H9 (cell line): ENCODE measurements at regions not wholly inside any gene's neighbourhood (a gene's known extent, or its start where the extent isn't known, plus 50 kb on each side); places are given as distances from the start of the nearest gene placed in this dataset.
A peak's percentile ranks its signal among the peaks of the same experiment; 100 is the strongest.

Experiments used
- DNase-seq: peaks from one replicate; pipeline ENCODE4 v3.0.0-alpha.2; 2017
- H2AFZ ChIP-seq: one replicate; pipeline ENCODE4 v1.6.1; 2013; ENCODE audit warnings: mild to moderate bottlenecking, low read length, control low read depth, moderate library complexity
- H2AK5ac ChIP-seq: 2 replicates; pipeline ENCODE4 v1.6.1; 2013; ENCODE audit warnings: low read length, control low read depth, mixed read lengths; ENCODE audit not compliant: insufficient read length
- H2BK120ac ChIP-seq: one replicate; pipeline ENCODE4 v1.6.1; 2013; ENCODE audit warnings: low read depth, mild to moderate bottlenecking, low read length, control low read depth, inconsistent platforms; ENCODE audit not compliant: poor library complexity, severe bottlenecking
- H2BK12ac ChIP-seq: 2 replicates; pipeline ENCODE4 v1.6.1; 2013; ENCODE audit warnings: low read length, control low read depth, mixed read lengths, low read depth; ENCODE audit not compliant: insufficient read length
- H2BK15ac ChIP-seq: 2 replicates; pipeline ENCODE4 v1.6.1; 2013; ENCODE audit warnings: low read depth, low read length, control low read depth
- H2BK20ac ChIP-seq: one replicate; pipeline ENCODE4 v1.6.1; 2013; ENCODE audit warnings: low read depth, mild to moderate bottlenecking, low read length, control low read depth, inconsistent platforms; ENCODE audit not compliant: poor library complexity, severe bottlenecking
- H2BK5ac ChIP-seq: 2 replicates; pipeline ENCODE4 v1.6.1; 2013; ENCODE audit warnings: low read length, control low read depth, mixed read lengths; ENCODE audit not compliant: insufficient read length
- H3K14ac ChIP-seq: 2 replicates; pipeline ENCODE4 v1.6.1; 2013; ENCODE audit warnings: low read length, control low read depth; ENCODE audit not compliant: insufficient read depth
- H3K18ac ChIP-seq: 2 replicates; pipeline ENCODE4 v1.6.1; 2013; ENCODE audit warnings: low read depth, mild to moderate bottlenecking, mixed read lengths, low read length, control low read depth; ENCODE audit not compliant: insufficient read length
- H3K23ac ChIP-seq: 2 replicates; pipeline ENCODE4 v1.6.1; 2013; ENCODE audit warnings: low read length, control low read depth, mixed read lengths, low read depth; ENCODE audit not compliant: insufficient read length
- H3K23me2 ChIP-seq: 2 replicates; pipeline ENCODE4 v1.6.1; 2013; ENCODE audit warnings: low read depth, mild to moderate bottlenecking, mixed read lengths, low read length, control low read depth; ENCODE audit not compliant: insufficient read length, poor library complexity, severe bottlenecking
- H3K27ac ChIP-seq: 2 replicates; pipeline ENCODE4 v1.5.1; 2013; ENCODE audit warnings: low read length, control low read depth, mixed read lengths, low read depth; ENCODE audit not compliant: insufficient read length
- H3K27me3 ChIP-seq: 2 replicates; pipeline ENCODE4 v1.6.1; 2013; ENCODE audit warnings: low read length, control low read depth, inconsistent platforms; ENCODE audit not compliant: insufficient read depth
- H3K4ac ChIP-seq: 2 replicates; pipeline ENCODE4 v1.6.1; 2013; ENCODE audit warnings: low read depth, mild to moderate bottlenecking, control low read depth, inconsistent platforms, low read length, moderate library complexity
- H3K4me1 ChIP-seq: 2 replicates; pipeline ENCODE4 v1.6.1; 2013; ENCODE audit warnings: low read length, control low read depth, inconsistent platforms; ENCODE audit not compliant: insufficient read depth
- H3K4me2 ChIP-seq: 2 replicates; pipeline ENCODE4 v1.6.1; 2013; ENCODE audit warnings: low read length, control low read depth, mixed read lengths; ENCODE audit not compliant: insufficient read length, insufficient read depth
- H3K56ac ChIP-seq: 2 replicates; pipeline ENCODE4 v1.6.1; 2013; ENCODE audit warnings: low read depth, mild to moderate bottlenecking, mixed read lengths, low read length, control low read depth; ENCODE audit not compliant: insufficient read length
- H3K79me1 ChIP-seq: 2 replicates; pipeline ENCODE4 v1.6.1; 2013; ENCODE audit warnings: low read depth, mild to moderate bottlenecking, moderate library complexity, low read length, control low read depth, inconsistent platforms; ENCODE audit not compliant: insufficient read depth, poor library complexity, severe bottlenecking
- H3K79me2 ChIP-seq: 2 replicates; pipeline ENCODE4 v1.6.1; 2013; ENCODE audit warnings: low read length, control low read depth, inconsistent platforms; ENCODE audit not compliant: insufficient read depth
- H3K9ac ChIP-seq: 2 replicates; pipeline ENCODE4 v1.6.1; 2013; ENCODE audit warnings: low read length, control low read depth, mixed read lengths; ENCODE audit not compliant: insufficient read length; ENCODE audit errors: extremely low read depth
- H3K9me3 ChIP-seq: one replicate; pipeline ENCODE4 v1.6.1; 2013; ENCODE audit warnings: low read depth, low read length, inconsistent platforms; ENCODE audit not compliant: control insufficient read depth
- H3T11ph ChIP-seq: one replicate; pipeline ENCODE4 v1.6.1; 2013; ENCODE audit warnings: mild to moderate bottlenecking, low read length, control low read depth, inconsistent platforms
- H4K20me1 ChIP-seq: one replicate; pipeline ENCODE4 v1.6.1; 2013; ENCODE audit not compliant: control insufficient read depth, insufficient read length, insufficient read depth
- H4K5ac ChIP-seq: 2 replicates; pipeline ENCODE4 v1.6.1; 2013; ENCODE audit warnings: low read depth, mild to moderate bottlenecking, mixed read lengths, low read length, control low read depth; ENCODE audit not compliant: insufficient read length
- H4K8ac ChIP-seq: replicated peaks from 2 replicates; pipeline ENCODE4 v1.6.1; 2013; ENCODE audit warnings: low read length, control low read depth, mixed read lengths, low read depth; ENCODE audit not compliant: insufficient read length
- H4K91ac ChIP-seq: 2 replicates; pipeline ENCODE4 v1.6.1; 2013; ENCODE audit warnings: low read depth, mild to moderate bottlenecking, moderate library complexity, mixed read lengths, low read length, control low read depth; ENCODE audit not compliant: insufficient read length
- H3K27ac Mint-ChIP-seq, 3 experiments: 2 replicates in 2 of 3; 3 replicates in 1 of 3; pipeline ENCODE4 v1.8.0; 2020 to 2021; ENCODE audit warnings: mixed read lengths in 3 of 3, mild to moderate bottlenecking in 1 of 3, moderate library complexity in 1 of 3
- H3K27me3 Mint-ChIP-seq: 2 replicates; pipeline ENCODE4 v1.8.0; 2021; ENCODE audit warnings: low read depth, mild to moderate bottlenecking, moderate library complexity, mixed read lengths
- H3K36me3 Mint-ChIP-seq, 3 experiments: 2 replicates in 2 of 3; 3 replicates in 1 of 3; pipeline ENCODE4 v1.8.0; 2020 to 2021; ENCODE audit warnings: low read depth in 3 of 3, mixed read lengths in 3 of 3; ENCODE audit not compliant: insufficient read depth in 1 of 3
- H3K4me1 Mint-ChIP-seq, 2 experiments: 2 replicates each; pipeline ENCODE4 v1.8.0; 2020; ENCODE audit warnings: mixed read lengths in 2 of 2
- H3K4me3 Mint-ChIP-seq, 2 experiments: 2 replicates in 1 of 2; 3 replicates in 1 of 2; pipeline ENCODE4 v1.8.0; 2020 to 2021; ENCODE audit warnings: mild to moderate bottlenecking in 2 of 2, mixed read lengths in 2 of 2, moderate library complexity in 1 of 2
- H3K9me3 Mint-ChIP-seq, 2 experiments: 2 replicates in 1 of 2; 3 replicates in 1 of 2; pipeline ENCODE4 v1.8.0; 2020; ENCODE audit warnings: mild to moderate bottlenecking in 2 of 2, mixed read lengths in 2 of 2, moderate library complexity in 1 of 2
- WGBS: extraction: QIAGEN DNeasy Blood & Tissue Kit; methylation state at CpG from one replicate; pipeline ENCODE4 v1.1.7; 2013; ENCODE audit warnings: missing lambda C conversion rate, low lambda C conversion rate, mixed read lengths; ENCODE audit not compliant: insufficient read length; ENCODE audit errors: extremely low coverage; 5-methylcytosine and 5-hydroxymethylcytosine counted together
- TF ChIP-seq, protein P1 (sequence below): fragments of 200-600 bp; sonication (generic); conservative IDR thresholded peaks from 3 replicates; pipeline ENCODE4 v1.8.0; 2021; ENCODE audit warnings: antibody characterized with exemption, mild to moderate bottlenecking

DNA sequence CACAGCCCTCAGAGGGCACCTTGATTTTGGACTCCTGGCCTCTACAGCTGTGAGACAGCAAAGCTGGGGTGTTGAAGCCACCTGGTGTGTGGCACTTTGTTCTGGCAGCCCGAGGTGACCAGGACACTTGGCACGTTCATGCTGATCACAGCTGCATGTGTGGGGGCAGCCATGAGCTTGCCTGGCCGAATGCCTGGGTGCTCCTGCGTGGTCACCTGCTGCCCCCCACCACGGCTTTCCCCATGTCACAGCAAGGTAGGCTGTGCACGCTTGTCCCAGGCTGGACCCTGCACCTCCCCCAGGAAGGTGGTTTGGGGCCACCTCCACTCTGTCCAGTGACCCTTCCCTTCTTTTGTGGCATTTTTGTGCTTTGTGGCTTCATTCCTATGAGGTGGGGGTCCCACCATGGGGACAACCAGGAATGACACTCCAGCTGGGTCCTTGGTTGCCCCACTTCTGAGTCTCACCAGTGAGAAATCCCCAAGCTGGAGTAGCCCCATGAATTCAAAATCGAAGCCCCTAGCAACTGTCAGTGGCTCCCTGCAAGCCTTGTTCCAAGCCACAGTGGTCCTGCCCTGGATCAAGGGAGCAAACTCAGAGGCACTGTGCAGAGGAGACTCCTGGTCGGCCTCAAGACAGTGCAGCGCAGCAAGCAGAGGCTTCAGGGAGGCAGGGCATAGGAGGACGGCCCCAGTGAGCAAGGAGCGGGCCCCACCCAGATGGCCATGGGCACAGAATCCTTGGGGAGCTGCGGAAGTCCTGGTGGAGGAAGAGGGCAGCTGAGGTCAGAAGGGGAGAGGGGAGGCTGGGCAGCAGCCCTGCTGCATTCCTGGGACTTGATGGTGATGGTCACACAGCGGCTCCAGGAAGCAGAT, 121.4 kb upstream of the HS6ST1 start:
- no peak overlapping the region for H2BK20ac ChIP-seq
- no peak overlapping the region for H3K4me2 ChIP-seq
- Mint-ChIP-seq H3K27me3 (peaks cover 1% of the 10 kb centered on the region; the same call in 1 of the 2 replicates), H3K9me3 (no peaks in the 10 kb centered on the region), H3K4me1 (peaks cover 21 to 23% of the 10 kb centered on the region in 2 experiments), H3K36me3 (no peaks in the 10 kb centered on the region; a peak in 1 of 7 replicates), H3K27ac (no peak overlapping the region; a peak in 1 of 7 replicates), H3K4me3 (no peak overlapping the region)
- H3K27me3 ChIP-seq = no peaks in the 10 kb centered on the region
- H3K23me2 ChIP-seq = no peaks in the 10 kb centered on the region
- H4K20me1 ChIP-seq = no peaks in the 10 kb centered on the region
- TF ChIP-seq, protein P1, sequence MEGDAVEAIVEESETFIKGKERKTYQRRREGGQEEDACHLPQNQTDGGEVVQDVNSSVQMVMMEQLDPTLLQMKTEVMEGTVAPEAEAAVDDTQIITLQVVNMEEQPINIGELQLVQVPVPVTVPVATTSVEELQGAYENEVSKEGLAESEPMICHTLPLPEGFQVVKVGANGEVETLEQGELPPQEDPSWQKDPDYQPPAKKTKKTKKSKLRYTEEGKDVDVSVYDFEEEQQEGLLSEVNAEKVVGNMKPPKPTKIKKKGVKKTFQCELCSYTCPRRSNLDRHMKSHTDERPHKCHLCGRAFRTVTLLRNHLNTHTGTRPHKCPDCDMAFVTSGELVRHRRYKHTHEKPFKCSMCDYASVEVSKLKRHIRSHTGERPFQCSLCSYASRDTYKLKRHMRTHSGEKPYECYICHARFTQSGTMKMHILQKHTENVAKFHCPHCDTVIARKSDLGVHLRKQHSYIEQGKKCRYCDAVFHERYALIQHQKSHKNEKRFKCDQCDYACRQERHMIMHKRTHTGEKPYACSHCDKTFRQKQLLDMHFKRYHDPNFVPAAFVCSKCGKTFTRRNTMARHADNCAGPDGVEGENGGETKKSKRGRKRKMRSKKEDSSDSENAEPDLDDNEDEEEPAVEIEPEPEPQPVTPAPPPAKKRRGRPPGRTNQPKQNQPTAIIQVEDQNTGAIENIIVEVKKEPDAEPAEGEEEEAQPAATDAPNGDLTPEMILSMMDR = no peak
- peak; percentile 23 for DNase-seq
- H3T11ph ChIP-seq = no peak overlapping the region
- H3K4me1 ChIP-seq = peaks cover 3% of the 10 kb centered on the region; the same call in 1 of the 2 replicates
- no peak overlapping the region for H2BK5ac ChIP-seq
- no peak overlapping the region for H2BK120ac ChIP-seq
- 0 out of 2 replicates have a peak overlapping the region, but pooled peaks have one; percentile 46 for H3K14ac ChIP-seq
- no peak overlapping the region for H3K9ac ChIP-seq
- H3K56ac ChIP-seq = no peak overlapping the region
- no peaks in the 10 kb centered on the region for H3K79me1 ChIP-seq
- no peak overlapping the region for H2AFZ ChIP-seq
- no CpG with 5 or more reads among the region's 13 CpGs for WGBS
- no peak overlapping the region for H3K4ac ChIP-seq
- H3K9me3 ChIP-seq = no peaks in the 10 kb centered on the region
- H2AK5ac ChIP-seq = no peak overlapping the region
- H2BK12ac ChIP-seq = no peak overlapping the region
- H4K91ac ChIP-seq = no peak overlapping the region
- H4K8ac ChIP-seq = no peak overlapping the region
- no peak overlapping the region for H2BK15ac ChIP-seq
- no peak overlapping the region for H4K5ac ChIP-seq
- no peak overlapping the region for H3K27ac ChIP-seq
- H3K23ac ChIP-seq = no peak overlapping the region
- no peaks in the 10 kb centered on the region for H3K79me2 ChIP-seq
- H3K18ac ChIP-seq = no peak overlapping the region
